ENCODE measurements at regions not wholly inside any gene's neighbourhood (a gene's known extent, or its start where the extent isn't known, plus 50 kb on each side); places are given as distances from the start of the nearest gene placed in this dataset.

GRCh38 chr22:22111983-22112382 lies 129.4 kb upstream of the TOP3B start:
- DNase-seq, result no peak
- H3K9me3 ChIP-seq, result no peaks in the 10 kb centered on the region
- no peak overlapping the region for H3K4me3 ChIP-seq
- intact Hi-C loops (cut with DNase I; ENCODE audit: low total_unique reads), result no loop called here
- no peaks in the 10 kb centered on the region for H3K36me3 ChIP-seq
- no peak overlapping the region for H3K27ac ChIP-seq
- peaks cover 0 to 5% of the 10 kb centered on the region in 2 donors for H3K27me3 ChIP-seq
- peaks cover 0 to 3% (median 0%) of the 10 kb centered on the region in 4 donors for H3K4me1 ChIP-seq
- TF ChIP-seq CTCF (IDR thresholded peaks at IDR 0.05), result no peak

GRCh38 chr22:22111267-22111751 lies 128.7 kb upstream of the TOP3B start:
- H3K4me1 ChIP-seq, result peaks cover 0 to 3% (median 0%) of the 10 kb centered on the region in 4 donors
- H3K36me3 ChIP-seq, result no peaks in the 10 kb centered on the region
- TF ChIP-seq CTCF (IDR thresholded peaks at IDR 0.05), result no peak
- no peak overlapping the region for H3K27ac ChIP-seq
- intact Hi-C loops (cut with DNase I; ENCODE audit: low total_unique reads), result no loop called here
- H3K4me3 ChIP-seq, result no peak overlapping the region
- peaks cover 0 to under 1% of the 10 kb centered on the region in 2 donors for H3K27me3 ChIP-seq
- H3K9me3 ChIP-seq, result no peaks in the 10 kb centered on the region
- DNase-seq, result no peak

- H3K36me3 ChIP-seq, result no peaks in the 10 kb centered on the region
- DNase-seq, result no peak
- no peak overlapping the region for H3K4me3 ChIP-seq
- intact Hi-C loops (cut with DNase I; ENCODE audit: low total_unique reads), result no loop called here
- H3K4me1 ChIP-seq, result peaks cover 0 to 3% (median 0%) of the 10 kb centered on the region in 4 donors
- no peaks in the 10 kb centered on the region for H3K27me3 ChIP-seq
- no peak overlapping the region for H3K27ac ChIP-seq
- no peaks in the 10 kb centered on the region for H3K9me3 ChIP-seq
- TF ChIP-seq CTCF (IDR thresholded peaks at IDR 0.05), result peak; percentile 25 to 44
These were observed 128.1 kb upstream of the TOP3B start for GRCh38 chr22:22110548-22111266.

- Histone ChIP-seq H3K27me3 (no peaks in the 10 kb centered on the region), H3K4me3 (no peak overlapping the region), H3K9me3 (no peaks in the 10 kb centered on the region), H3K36me3 (no peaks in the 10 kb centered on the region), H3K4me1 (peaks cover 0 to 3% (median 0%) of the 10 kb centered on the region in 4 donors), H3K27ac (no peak overlapping the region)
- intact Hi-C loops (cut with DNase I; ENCODE audit: low total_unique reads), result no loop called here
- no peak for TF ChIP-seq CTCF (IDR thresholded peaks at IDR 0.05)
- DNase-seq, result no peak
These were observed 127.3 kb upstream of the TOP3B start for GRCh38 chr22:22109693-22110466.

GRCh38 chr22:22106855-22107254 lies 124.3 kb upstream of the TOP3B start:
- Histone ChIP-seq H3K9me3 (no peaks in the 10 kb centered on the region), H3K27ac (no peak overlapping the region), H3K4me1 (peaks cover 0 to 3% (median 0%) of the 10 kb centered on the region in 4 donors), H3K36me3 (no peaks in the 10 kb centered on the region), H3K27me3 (peaks cover 0 to 5% of the 10 kb centered on the region in 2 donors), H3K4me3 (no peak overlapping the region)
- TF ChIP-seq CTCF (IDR thresholded peaks at IDR 0.05), result no peak
- intact Hi-C loops (cut with DNase I; ENCODE audit: low total_unique reads), result no loop called here
- DNase-seq, result no peak
